K562 (cell line): ENCODE measurements at regions not wholly inside any gene's neighbourhood (a gene's known extent, or its start where the extent isn't known, plus 50 kb on each side); places are given as distances from the start of the nearest gene placed in this dataset.

Experiments
- ATAC-seq: fragments of 200-7000 bp; cut with Tn5 transposase; 3 replicates; pipeline ENCODE4 v1.9.1; 2020; ENCODE audit warnings: moderate library complexity
- BruUV-seq: library from RNA; stranded (reverse); fragments of 400-500 nt; replicated peaks from 2 replicates; lab custom pipeline; 2021; lab: Mats Ljungman, UMichigan
- CTCF ChIA-PET: fragments of 300-600 bp; formaldehyde crosslinking; extraction: SDS; loops from one replicate; lab custom pipeline; 2021; ENCODE audit warnings: low intra/inter-chr PET ratio; lab: Yijun Ruan, JAX
- POLR2A ChIA-PET: fragments of 300-600, 350-650 bp; sonication (Branson Sonifier 250); formaldehyde crosslinking; extraction: SDS; loops from one replicate; lab custom pipeline; 2021; ENCODE audit warnings: antibody characterized with exemption, inconsistent platforms; lab: Yijun Ruan, JAX
- DNase-seq, 4 experiments: peaks; one replicate each; pipeline versions ENCODE4 v3.0.0 to v3.0.0-alpha.2; 2011 to 2018; ENCODE audit warnings: low spot score in 3 of 4, mixed read lengths in 3 of 4; ENCODE audit errors: extremely low read depth in 1 of 4
- FAIRE-seq: peaks from 2 replicates; lab custom pipeline; 2011; peaks lifted over from hg19 to GRCh38; lab: Jason Lieb, UNC
- H2AFZ ChIP-seq: 2 replicates; pipeline ENCODE4 v1.6.0; 2011; ENCODE audit warnings: low read depth, low read length, control low read depth, inconsistent platforms
- H3K27ac ChIP-seq: fragments of 200-600 bp; 3 replicates; pipeline ENCODE4 v1.8.0; 2011; ENCODE audit warnings: low read depth, mild to moderate bottlenecking, control low read depth, inconsistent platforms, low read length, moderate library complexity, mixed read lengths; ENCODE audit errors: extremely low read depth
- H3K27me3 ChIP-seq, 2 experiments: fragments of 300-600 bp in 1 of 2; 2 replicates in 1 of 2; 3 replicates in 1 of 2; pipeline versions ENCODE4 v1.6.0 to v1.8.0; 2011; ENCODE audit warnings: inconsistent platforms in 2 of 2, low read length in 2 of 2, mild to moderate bottlenecking in 1 of 2, mixed read lengths in 1 of 2, moderate library complexity in 1 of 2; ENCODE audit not compliant: control insufficient read depth in 2 of 2, insufficient read depth in 2 of 2
- H3K36me3 ChIP-seq: fragments of 300-600 bp; 3 replicates; pipeline ENCODE4 v1.8.0; 2011; ENCODE audit warnings: mild to moderate bottlenecking, low read length, inconsistent platforms; ENCODE audit not compliant: control insufficient read depth, insufficient read depth
- H3K4me1 ChIP-seq, 2 experiments: fragments of 200-600 bp in 1 of 2; replicated peaks in 1 of 2; 2 replicates in 1 of 2; 3 replicates in 1 of 2; pipeline versions ENCODE4 v1.5.1 to v1.8.0; 2011; ENCODE audit warnings: inconsistent platforms in 2 of 2, low read length in 2 of 2, mild to moderate bottlenecking in 1 of 2, mixed read lengths in 1 of 2, moderate library complexity in 1 of 2; ENCODE audit not compliant: control insufficient read depth in 2 of 2, insufficient read depth in 2 of 2
- H3K4me2 ChIP-seq: 2 replicates; pipeline ENCODE4 v1.6.1; 2011; ENCODE audit warnings: low read length, control low read depth, inconsistent platforms, mixed read lengths; ENCODE audit not compliant: insufficient read depth
- H3K4me3 ChIP-seq: fragments of 200-600 bp; sonication (generic), shearing (Covaris generic); 2 replicates; pipeline ENCODE4 v1.5.1; 2016; ENCODE audit warnings: control low read depth, inconsistent platforms
- H3K79me2 ChIP-seq: fragments of 200-600 bp; 3 replicates; pipeline ENCODE4 v1.8.0; 2011; ENCODE audit warnings: low read length, inconsistent platforms; ENCODE audit not compliant: control insufficient read depth, insufficient read depth
- H3K9ac ChIP-seq, 2 experiments: 2 replicates each; pipeline versions ENCODE4 v1.6.0 to v1.6.1; 2011; ENCODE audit warnings: low read depth in 2 of 2, low read length in 2 of 2, control low read depth in 1 of 2, inconsistent platforms in 1 of 2, mild to moderate bottlenecking in 1 of 2, mixed read lengths in 1 of 2; ENCODE audit not compliant: insufficient read depth in 1 of 2
- H3K9me1 ChIP-seq: one replicate; pipeline ENCODE4 v1.6.0; 2011; ENCODE audit warnings: inconsistent platforms, mild to moderate bottlenecking, low read length, moderate library complexity; ENCODE audit not compliant: control insufficient read depth, insufficient read depth
- H3K9me3 ChIP-seq: replicated peaks from 2 replicates; pipeline ENCODE4 v1.5.1; 2011; ENCODE audit warnings: low read depth, low read length, inconsistent platforms; ENCODE audit not compliant: control insufficient read depth, insufficient read depth
- H4K20me1 ChIP-seq: replicated peaks from 2 replicates; pipeline ENCODE4 v1.6.1; 2011; ENCODE audit warnings: low read length, inconsistent platforms, mixed read lengths; ENCODE audit not compliant: control insufficient read depth, insufficient read depth
- ARNT ChIP-seq, 2 experiments: fragments of 450-650 bp; IDR thresholded peaks; 2 replicates each; pipeline ENCODE4 v1.6.1; 2016; ENCODE audit warnings: mild to moderate bottlenecking in 1 of 2
- BRD9 ChIP-seq: fragments of 450-650 bp; IDR thresholded peaks from 2 replicates; pipeline ENCODE4 v1.6.1; 2018; ENCODE audit warnings: low read depth; ENCODE audit not compliant: partially characterized antibody
- FOS ChIP-seq: IDR thresholded peaks from 3 replicates; pipeline ENCODE4 v1.6.1; 2011; ENCODE audit not compliant: insufficient read length; ENCODE audit errors: extremely low read depth
- HCFC1 ChIP-seq: IDR thresholded peaks from 2 replicates; pipeline ENCODE4 v1.6.1; 2012; ENCODE audit warnings: low read depth, low read length, improper control_type of control experiment
- ILK ChIP-seq: fragments of 450-650 bp; IDR thresholded peaks from 2 replicates; pipeline ENCODE4 v1.6.1; 2016; ENCODE audit warnings: missing genetic modification characterization, low read depth, mild to moderate bottlenecking, missing compliant biosample characterization, moderate library complexity, borderline replicate concordance
- KHSRP ChIP-seq: fragments of 450-650 bp; IDR thresholded peaks from 2 replicates; pipeline ENCODE4 v1.6.1; 2017
- LARP7 ChIP-seq: fragments of 450-650 bp; IDR thresholded peaks from 2 replicates; pipeline ENCODE4 v1.6.1; 2016
- MECOM ChIP-seq: fragments of 250-450 bp; sonication (Bioruptor Pico); IDR thresholded peaks from 2 replicates; pipeline ENCODE4 v1.8.0; 2022; ENCODE audit warnings: inconsistent platforms
- RAD21 ChIP-seq, 2 experiments: fragments of 250-450 bp in 1 of 2; fragments of 450-650 bp in 1 of 2; sonication (Bioruptor Pico) in 1 of 2; formaldehyde crosslinking in 1 of 2; IDR thresholded peaks in 1 of 2; conservative IDR thresholded peaks in 1 of 2; 2 replicates each; pipeline versions ENCODE4 v1.4.0 to v1.8.0; 2020 to 2022; ENCODE audit warnings: mild to moderate bottlenecking in 2 of 2, moderate library complexity in 1 of 2
- TAF1 ChIP-seq: IDR thresholded peaks from 2 replicates; pipeline ENCODE4 v1.6.1; 2011; ENCODE audit warnings: mild to moderate bottlenecking, low read length, moderate library complexity; ENCODE audit not compliant: insufficient read depth, control insufficient read depth, severe bottlenecking; ENCODE audit errors: extremely low read depth
- TCF7 ChIP-seq: sonication (generic); IDR thresholded peaks from 2 replicates; pipeline ENCODE4 v1.6.1; 2016; ENCODE audit warnings: antibody characterized with exemption, borderline replicate concordance
- TSC22D4 ChIP-seq: fragments of 450-650 bp; IDR thresholded peaks from 2 replicates; pipeline ENCODE4 v1.6.1; 2016; ENCODE audit warnings: missing genetic modification characterization, missing biosample characterization, control low read depth
- ZHX1 ChIP-seq: fragments of 150-350 bp; conservative IDR thresholded peaks from 2 replicates; pipeline ENCODE4 v1.6.1; 2014; ENCODE audit warnings: low read length
- ZNF197 ChIP-seq: fragments of 200-800 bp; sonication (Bioruptor generic); IDR thresholded peaks from 2 replicates; pipeline ENCODE4 v1.6.1; 2016; ENCODE audit warnings: low read depth, missing genetic modification characterization, missing compliant biosample characterization
- ZNF282 ChIP-seq: sonication (generic); formaldehyde crosslinking; IDR thresholded peaks from 2 replicates; pipeline ENCODE4 v1.8.1; 2023; ENCODE audit warnings: missing genetic modification reagents
- ZNF668 ChIP-seq: fragments of 250-450 bp; sonication (Bioruptor Pico); IDR thresholded peaks from 2 replicates; pipeline ENCODE4 v1.8.0; 2022; ENCODE audit warnings: mild to moderate bottlenecking, inconsistent platforms
- WGBS: fragments of 100-300 bp; shearing (Covaris generic); methylation state at CpG from one replicate; pipeline ENCODE4 v1.1.6; 2016; ENCODE audit warnings: low coverage, mixed read lengths; ENCODE audit not compliant: insufficient coverage; ENCODE audit errors: missing lambda C conversion rate; 5-methylcytosine and 5-hydroxymethylcytosine counted together
- in situ Hi-C: fragments of 300-500 bp; cut with MboI; formaldehyde crosslinking; loops from 4 replicates; pipeline ENCODE4 v1.15.0; 2018; ENCODE audit warnings: inconsistent platforms, mixed read lengths
- intact Hi-C: fragments of 100-400 bp; cut with micrococcal nuclease; formaldehyde crosslinking; loops from 2 replicates; pipeline ENCODE4 v1.14.2; 2022

- Histone ChIP-seq H4K20me1 (no peaks in the 10 kb centered on the region), H3K4me3 (no peak overlapping the region), H3K79me2 (no peaks in the 10 kb centered on the region), H3K9ac (no peak overlapping the region), H3K27me3 (peaks cover 0 to 18% of the 10 kb centered on the region in 2 experiments; a peak in 2 of 5 replicates), H3K36me3 (no peaks in the 10 kb centered on the region), H3K4me2 (no peak overlapping the region), H3K27ac (no peak overlapping the region), H3K4me1 (no peaks in the 10 kb centered on the region), H3K9me3 (no peaks in the 10 kb centered on the region), H2AFZ (no peak overlapping the region), H3K9me1 (no peaks in the 10 kb centered on the region)
- TF ChIP-seq RAD21 (CRISPR knock-in tag; conservative IDR thresholded peaks at IDR 0.05 in 1 of 2, IDR thresholded peaks at IDR 0.05 in 1 of 2), result no peak
- no peak for TF ChIP-seq MECOM (CRISPR knock-in tag)
- TF ChIP-seq FOS, result no peak
- no peak for TF ChIP-seq ILK
- TF ChIP-seq ZNF668 (CRISPR knock-in tag), result no peak
- no peak for TF ChIP-seq LARP7
- no peak for TF ChIP-seq TSC22D4
- no peak for TF ChIP-seq KHSRP
- no peak for TF ChIP-seq BRD9
- TF ChIP-seq ZNF282, result no peak
- no peak for TF ChIP-seq TCF7
- no peak for TF ChIP-seq HCFC1
- no peak for TF ChIP-seq ZHX1
- TF ChIP-seq ARNT (IDR thresholded peaks at IDR 0.05), result no peak
- no peak for TF ChIP-seq ZNF197
- TF ChIP-seq TAF1, result no peak
- 0% methylated on average over 3 of the region's 3 CpGs for WGBS
- BruUV-seq, result no TSS peak
- ATAC-seq (no peak), DNase-seq (no peak), FAIRE-seq (peak; percentile 55)
- ChIA-PET CTCF (no interaction called here), POLR2A (no interaction called here)
- intact Hi-C loops (no loop called here), in situ Hi-C loops (no loop called here)
Observed at GRCh38 chr2:19818039-19818438, 83.7 kb downstream of the TTC32 start.
